Dedifferentiated amniotic fluid mesenchymal stem cell (primary cell): ENCODE measurements at regions not wholly inside any gene's neighbourhood (a gene's known extent, or its start where the extent isn't known, plus 50 kb on each side); places are given as distances from the start of the nearest gene placed in this dataset.
A peak's percentile ranks its signal among the peaks of the same experiment; 100 is the strongest.

Experiments used
- DNase-seq: peaks from one replicate; pipeline ENCODE4 v3.0.0-alpha.2; 2016; ENCODE audit errors: extremely low spot score

DNA sequence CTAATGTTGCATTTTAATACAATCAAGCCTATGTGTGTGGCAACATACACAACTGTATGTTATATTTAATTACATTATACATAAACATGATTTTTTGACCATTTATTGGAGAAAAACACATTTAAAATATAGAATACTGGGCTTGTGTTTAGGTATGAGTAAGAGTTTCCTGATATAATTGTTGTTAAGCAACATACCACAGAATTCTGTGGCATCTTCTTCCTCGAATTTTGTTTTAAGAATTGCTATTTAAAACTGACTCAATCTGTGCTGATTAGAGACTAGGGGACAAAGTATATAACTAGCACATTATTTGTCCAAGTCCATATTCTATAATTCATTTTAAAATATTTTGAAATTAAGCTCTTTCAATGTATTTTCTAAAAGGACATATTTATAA, 376.8 kb upstream of the THBS1 start:
- no peak for DNase-seq

DNA sequence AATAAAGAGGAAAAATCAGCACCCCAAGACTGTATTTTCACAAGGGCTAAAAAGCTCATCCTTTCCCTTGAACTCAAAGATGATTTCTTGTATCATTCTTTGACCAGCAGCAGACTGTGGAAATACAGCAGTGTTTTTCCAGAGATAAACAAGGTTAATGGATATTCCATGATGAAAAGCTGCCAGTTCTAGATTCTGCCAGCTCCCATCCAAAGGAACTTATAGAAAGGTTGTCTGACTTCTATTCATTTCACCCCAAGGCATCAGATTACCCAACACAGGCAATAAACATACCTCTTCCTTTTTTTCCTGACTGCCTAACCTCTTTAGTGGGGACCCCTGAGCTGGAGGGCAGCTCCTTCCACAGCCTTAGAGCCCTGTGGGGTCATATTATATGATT, 375.8 kb upstream of the THBS1 start:
- DNase-seq: no peak

- DNase-seq: no peak
Observed at GRCh38 chr15:39205506-39206371, 375.1 kb upstream of the THBS1 start.

DNA sequence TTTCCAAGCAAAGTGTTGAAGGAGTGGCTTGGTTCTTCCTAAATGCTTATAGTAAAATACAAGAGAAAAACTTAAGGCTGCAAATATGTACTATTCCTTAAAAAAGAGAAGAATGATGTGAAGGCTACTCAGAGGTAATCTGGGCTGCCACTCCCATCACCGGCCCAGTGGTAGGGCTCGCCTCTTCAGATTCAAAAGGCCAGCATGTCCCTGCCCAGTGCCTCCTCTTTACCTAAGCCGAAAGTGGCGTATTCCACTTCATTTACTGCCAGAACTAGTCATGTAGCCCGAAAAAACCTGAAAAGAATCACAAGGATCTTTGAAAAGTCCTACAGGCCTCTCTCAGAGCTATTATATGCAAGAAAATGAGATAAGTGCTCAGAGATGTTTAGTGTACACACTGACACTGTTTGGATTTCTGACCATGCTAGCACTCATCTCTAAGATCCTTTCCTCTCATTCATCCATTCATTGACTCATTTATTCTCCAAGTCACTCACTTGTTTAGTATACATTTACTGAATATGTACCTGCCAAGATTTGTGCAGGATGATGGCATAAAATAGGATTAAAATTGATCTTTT, 373.3 kb upstream of the THBS1 start:
- no peak for DNase-seq

- DNase-seq: no peak
Observed at GRCh38 chr15:39208187-39208586, 372.7 kb upstream of the THBS1 start.

- no peak for DNase-seq
Observed at GRCh38 chr15:39209548-39210211, 371.2 kb upstream of the THBS1 start.

DNA sequence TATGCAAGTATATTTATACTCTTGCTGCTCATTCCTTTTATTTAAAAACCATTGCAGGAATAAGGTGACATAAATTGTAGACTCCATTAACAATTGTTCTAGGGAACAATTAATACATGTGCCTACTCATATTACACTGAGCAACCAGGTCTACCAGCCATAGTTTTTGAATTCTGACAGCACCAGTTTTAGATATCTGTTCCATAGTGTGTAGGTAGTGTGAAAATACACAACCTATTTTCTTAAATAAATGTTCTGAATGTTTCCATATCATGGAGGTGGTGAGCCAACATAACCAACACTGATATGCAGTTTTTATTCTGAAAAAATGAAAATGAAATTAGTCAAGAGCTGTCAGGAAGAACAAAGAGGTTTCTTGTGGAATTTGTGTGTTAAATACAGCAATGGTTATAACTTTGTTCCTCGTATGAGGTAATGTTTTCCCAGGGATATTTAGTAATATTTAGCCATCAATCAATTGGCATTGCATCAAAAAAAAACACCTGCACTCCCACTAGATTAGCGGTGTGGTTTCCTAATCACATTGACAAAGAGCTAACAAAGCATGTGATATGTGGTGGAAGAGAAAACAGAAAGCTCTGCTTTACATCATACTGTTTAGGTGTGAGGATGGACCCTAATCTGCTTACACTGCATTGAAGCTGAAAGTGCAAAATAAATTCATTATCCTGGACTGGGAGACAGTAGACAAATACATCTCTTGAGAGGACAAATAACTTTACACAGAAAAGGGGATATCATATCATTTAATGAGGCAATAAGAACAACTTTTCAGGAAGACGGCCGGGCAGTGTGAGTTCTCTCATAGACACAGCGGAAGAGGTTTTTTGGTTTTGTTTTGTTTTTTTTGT, 369.5 kb upstream of the THBS1 start:
- no peak for DNase-seq

DNA sequence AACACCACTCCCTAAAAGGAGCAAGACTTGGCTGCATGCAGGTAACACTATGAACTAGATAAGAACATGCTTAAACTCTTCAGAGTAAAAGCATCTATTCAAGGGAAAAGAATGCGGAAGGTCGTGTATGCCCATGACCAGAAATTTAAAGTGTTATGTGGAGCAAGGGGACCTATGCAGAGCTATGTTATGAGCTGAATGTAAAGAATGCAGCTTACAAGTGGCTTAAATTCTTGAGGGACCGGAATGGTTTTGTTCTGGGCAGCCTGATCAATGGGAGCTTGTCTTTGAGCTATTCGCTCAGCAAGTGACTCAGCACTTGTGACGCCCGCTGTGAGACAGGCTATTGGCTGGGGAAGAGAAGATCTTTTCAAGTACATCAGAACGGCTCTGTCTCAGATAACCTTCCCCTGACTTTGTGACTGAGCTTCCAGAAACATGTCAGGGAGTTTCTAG, 367.5 kb upstream of the THBS1 start:
- DNase-seq: peak; percentile 90

GRCh38 chr15:39215015-39215414, 365.9 kb upstream of the THBS1 start:
- no peak for DNase-seq

- DNase-seq: no peak
Observed at GRCh38 chr15:39216816-39217215, 364.1 kb upstream of the THBS1 start.

GRCh38 chr15:39219608-39220007, 361.3 kb upstream of the THBS1 start:
- no peak for DNase-seq

- no peak for DNase-seq
Observed at GRCh38 chr15:39226169-39226937, 354.5 kb upstream of the THBS1 start.

- DNase-seq: no peak
Observed at GRCh38 chr15:39227001-39227400, 353.9 kb upstream of the THBS1 start.

GRCh38 chr15:39228889-39229288, 352.0 kb upstream of the THBS1 start:
- no peak for DNase-seq

DNA sequence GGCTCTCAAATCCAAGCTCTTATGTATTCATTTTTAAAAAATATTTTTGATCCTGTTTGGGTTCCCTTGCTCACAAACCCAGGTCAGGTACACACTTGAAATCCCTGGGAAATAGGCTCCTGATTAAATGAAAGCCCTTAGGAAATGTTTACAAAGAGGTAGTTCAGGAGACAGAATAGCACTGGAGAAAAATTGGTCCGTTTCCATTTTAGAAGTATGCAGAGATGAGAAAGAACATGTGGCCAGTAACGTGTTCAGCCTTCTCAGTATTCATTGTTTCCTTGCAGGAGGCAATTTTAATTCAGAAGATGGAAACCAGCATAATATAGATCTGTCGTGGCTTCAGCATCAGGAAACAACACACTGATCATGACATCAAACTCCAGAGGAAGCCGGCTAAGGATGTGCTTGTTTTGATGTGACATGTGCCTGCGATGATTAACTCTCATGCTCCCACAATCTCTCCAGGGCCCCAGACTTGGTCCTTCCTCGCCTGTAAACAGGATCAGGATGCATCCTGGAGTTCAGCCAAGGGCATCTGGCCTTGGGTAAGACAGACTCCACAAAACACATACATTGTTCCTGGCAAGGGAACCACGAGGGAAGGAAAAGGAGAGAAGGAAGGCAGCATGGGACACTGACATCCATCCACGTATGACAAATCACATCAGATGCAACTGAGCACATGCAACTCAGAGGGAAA, 350.5 kb upstream of the THBS1 start:
- no peak for DNase-seq

DNA sequence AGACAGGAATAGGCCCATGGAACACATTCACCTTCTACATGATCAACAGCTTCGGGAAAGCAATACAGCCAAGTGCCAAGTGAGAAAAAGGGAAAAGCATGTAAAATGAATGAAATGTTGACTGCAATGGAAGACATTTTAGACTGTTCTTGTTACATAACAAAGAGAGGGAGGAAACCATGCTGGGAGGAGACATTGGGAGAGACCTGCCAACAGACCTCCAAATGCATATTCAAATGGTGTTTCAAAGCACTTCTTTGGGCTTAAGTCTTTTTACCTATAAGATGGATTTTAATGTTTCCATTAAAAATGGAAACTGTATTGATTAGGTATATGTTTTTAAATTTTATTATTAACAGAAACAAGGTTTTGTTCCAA, 350.0 kb upstream of the THBS1 start:
- DNase-seq: no peak

DNA sequence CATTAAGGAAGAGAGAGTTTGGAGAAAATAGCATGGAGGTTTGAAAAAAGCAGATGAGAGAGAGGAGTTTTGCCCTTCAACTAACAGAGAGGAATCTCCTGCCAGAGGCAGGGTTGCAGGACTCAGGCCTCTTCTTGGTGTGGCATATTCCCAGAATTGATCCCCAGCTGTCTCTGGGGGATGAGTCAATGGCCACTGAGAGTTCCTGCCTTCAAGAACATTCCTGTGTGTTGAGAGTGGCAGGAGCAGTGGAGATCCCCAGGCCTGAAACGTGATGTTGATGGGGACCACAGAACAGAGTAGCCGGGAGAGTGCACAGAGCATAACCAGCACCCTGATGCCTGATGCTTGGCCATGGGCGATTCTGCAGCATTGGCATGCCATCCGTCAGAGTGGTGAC, 348.4 kb upstream of the THBS1 start:
- DNase-seq: peak; percentile 67

DNA sequence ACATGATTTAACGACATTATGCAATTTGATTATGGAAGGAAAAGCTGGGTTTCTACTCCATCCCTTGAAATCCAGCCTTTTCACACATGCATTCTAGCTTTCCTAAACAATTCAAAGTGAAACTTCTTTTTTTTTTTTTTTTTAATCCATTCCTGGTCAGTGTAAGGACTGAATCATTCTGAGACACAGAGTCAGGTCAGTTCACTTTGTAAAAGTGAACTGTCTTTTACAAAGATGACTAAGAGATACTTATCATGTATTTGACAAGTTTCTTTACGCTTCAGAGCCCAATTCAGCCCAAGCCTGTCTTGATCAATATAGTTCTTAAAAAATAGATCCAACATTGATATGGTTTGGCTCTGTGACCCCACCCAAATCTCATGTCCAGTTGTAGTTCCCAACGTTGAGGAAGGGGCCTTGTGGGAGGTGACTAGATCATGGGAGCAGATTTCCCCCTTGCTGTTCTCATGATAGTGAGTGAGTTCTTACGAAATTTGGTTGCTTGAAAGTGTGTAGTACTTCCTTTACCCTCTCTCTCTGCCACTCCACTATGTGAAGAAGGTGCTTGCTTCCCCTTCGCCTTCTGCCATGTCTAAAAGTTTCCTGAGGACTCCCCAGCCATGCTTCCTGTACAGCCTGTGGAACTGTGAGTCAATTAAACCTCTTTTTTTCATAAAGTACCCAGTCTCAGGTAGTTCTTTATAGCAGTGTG, 345.6 kb upstream of the THBS1 start:
- DNase-seq: no peak

- DNase-seq: no peak
Observed at GRCh38 chr15:39236375-39236774, 344.5 kb upstream of the THBS1 start.

GRCh38 chr15:39238443-39238842, 342.4 kb upstream of the THBS1 start:
- DNase-seq: no peak
